ENCODE measurements at regions not wholly inside any gene's neighbourhood (a gene's known extent, or its start where the extent isn't known, plus 50 kb on each side); places are given as distances from the start of the nearest gene placed in this dataset.
"Not testable (repeated sequence)": the region's sequence is repeated elsewhere in the genome, so short reads cannot be mapped to it uniquely, and the experiment has no call there.

- peak; percentile 57 for DNase-seq (ENCODE audit: low spot score)
- intact Hi-C loops (cut with DNase I) = no loop called here
These were observed 54.8 kb upstream of the TUBA3E start for GRCh38 chr2:130252880-130253645.

- intact Hi-C loops (cut with DNase I) = no loop called here
These were observed 53.8 kb upstream of the TUBA3E start for GRCh38 chr2:130251873-130252620.

DNA sequence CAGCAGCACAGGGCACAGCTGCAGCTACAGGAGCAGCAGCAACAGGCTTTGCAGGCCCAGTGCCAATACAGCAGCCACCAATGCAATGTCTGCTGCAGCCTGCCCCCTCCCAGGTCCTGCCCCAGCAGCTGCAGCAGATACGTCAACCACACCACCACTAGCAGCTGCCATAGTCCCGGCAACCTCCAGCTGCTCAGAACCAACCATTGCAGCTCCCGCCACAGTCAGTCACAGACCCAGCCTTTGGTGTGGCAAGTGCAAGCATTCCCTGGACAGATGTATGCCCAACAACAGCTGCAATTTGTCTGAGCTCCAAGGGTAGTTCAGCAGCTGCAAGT lies 53.3 kb upstream of the TUBA3E start:
- intact Hi-C loops (cut with DNase I) = no loop called here
- DNase-seq (ENCODE audit: low spot score) = peak; percentile 63

More at GRCh38 chr2:130251873-130252620, 53.8 kb upstream of the TUBA3E start:
- peak; percentile 66 for DNase-seq (ENCODE audit: low spot score)

GRCh38 chr2:130248355-130248754 lies 50.1 kb upstream of the TUBA3E start:
- intact Hi-C loops (cut with DNase I) = not testable (repeated sequence)
- peak; percentile 76 for DNase-seq (ENCODE audit: low spot score)

All from cardiac septum (tissue), 1 donor.